OCI-LY7 (cell line): ENCODE measurements at regions not wholly inside any gene's neighbourhood (a gene's known extent, or its start where the extent isn't known, plus 50 kb on each side); places are given as distances from the start of the nearest gene placed in this dataset.

ENCODE experiments used
- CTCF ChIP-seq: fragments of 200-600 bp; sonication (generic); conservative IDR thresholded peaks from 2 replicates; pipeline ENCODE4 v1.5.1; 2014; ENCODE audit warnings: mild to moderate bottlenecking, antibody characterized with exemption, low read length, moderate library complexity, mixed read lengths
- EZH2phosphoT487 ChIP-seq: fragments of 200-600 bp; sonication (generic); IDR thresholded peaks from 2 replicates; pipeline ENCODE4 v1.6.1; 2018; ENCODE audit warnings: low read depth, borderline replicate concordance, mild to moderate bottlenecking, mixed run types, antibody characterized with exemption, low read length, moderate library complexity, mixed read lengths

DNA sequence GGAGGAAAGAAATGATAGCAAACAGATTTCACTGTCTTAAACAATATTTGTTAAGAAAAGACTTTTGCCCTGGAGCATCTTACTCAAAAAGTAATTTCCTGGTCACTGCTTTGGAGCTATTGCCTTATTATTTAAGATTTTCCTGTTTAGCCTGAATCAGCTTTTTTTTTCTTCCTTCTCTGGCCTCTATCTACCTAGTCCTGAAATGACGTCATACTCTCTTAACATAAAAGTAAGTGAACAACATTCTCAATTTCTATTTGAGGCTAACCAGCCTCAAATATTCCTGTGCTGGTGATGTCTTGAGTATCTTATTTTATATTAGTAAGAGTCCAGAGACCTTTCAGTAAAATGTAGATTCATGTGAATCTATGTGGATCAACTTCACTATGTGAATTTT, 221.9 kb upstream of the ALCAM start:
- TF ChIP-seq CTCF (no peak), EZH2phosphoT487 (no peak)
